Ovary (tissue), 7 donors: ENCODE measurements at regions not wholly inside any gene's neighbourhood (a gene's known extent, or its start where the extent isn't known, plus 50 kb on each side); places are given as distances from the start of the nearest gene placed in this dataset.

Source experiments
- DNase-seq, 5 donors: peaks; one replicate each; pipeline ENCODE4 v3.0.0-alpha.2; 2019 to 2020
- H3K27ac ChIP-seq, 2 donors: fragments of 200-600 bp; one replicate each; pipeline versions ENCODE4 v1.5.1 to v1.8.0; 2019 to 2022
- H3K27me3 ChIP-seq: fragments of 200-600 bp; one replicate; pipeline ENCODE4 v1.8.0; 2022
- H3K36me3 ChIP-seq: fragments of 200-600 bp; sonication (generic); one replicate; pipeline ENCODE4 v1.5.1; 2019
- H3K4me1 ChIP-seq: one replicate; pipeline ENCODE4 v1.8.1; 2013; ENCODE audit warnings: mild to moderate bottlenecking, moderate library complexity; ENCODE audit not compliant: insufficient read depth
- H3K4me3 ChIP-seq: fragments of 200-600 bp; sonication (generic); one replicate; pipeline ENCODE4 v1.5.1; 2017
- H3K9me3 ChIP-seq, 2 donors: fragments of 200-600 bp in 1 of 2; sonication (generic) in 1 of 2; one replicate each; pipeline versions ENCODE4 v1.5.1 to v1.8.1; 2013 to 2019; ENCODE audit warnings: mild to moderate bottlenecking in 1 of 2, moderate library complexity in 1 of 2
- EP300 ChIP-seq: sonication (generic); formaldehyde crosslinking; IDR thresholded peaks from one replicate; pipeline ENCODE4 v1.6.1; 2017; ENCODE audit warnings: antibody characterized with exemption
- POLR2A ChIP-seq: fragments of 450-650 bp; IDR thresholded peaks from one replicate; pipeline ENCODE4 v1.6.1; 2017; ENCODE audit warnings: antibody characterized with exemption, mild to moderate bottlenecking, moderate library complexity
- WGBS, 3 donors: extraction: QIAGEN DNeasy Blood & Tissue Kit in 1 of 3; methylation state at CpG; one replicate each; pipeline versions ENCODE4 v1.1.5 to v1.1.7; 2013 to 2017; 5-methylcytosine and 5-hydroxymethylcytosine counted together
- intact Hi-C, 4 donors: fragments of 100-400 bp; cut with DNase I; formaldehyde crosslinking; loops; one replicate each; pipeline versions ENCODE4 v1.11.0 to v1.15.1; 2022 to 2023
- TF ChIP-seq, protein P1 (sequence below), 3 donors: fragments of 450-650 bp in 2 of 3; fragments of 200-600 bp in 1 of 3; IDR thresholded peaks; one replicate each; pipeline versions ENCODE4 v1.5.1 to v1.8.0; 2016 to 2022; ENCODE audit warnings: antibody characterized with exemption in 3 of 3, mild to moderate bottlenecking in 1 of 3
- donor health status: DM: no; HTN: no; CAD: no; lungs with moderate emphysema.
- donor health status: DM: no; HTN: no; CAD: no.
- donor health status: Bipolar disorder and iron deficiency.
- donor health status: DM: no; HTN: no; CAD: no.
- donor health status: DM: yes; HTN: yes; CAD: no.

DNA sequence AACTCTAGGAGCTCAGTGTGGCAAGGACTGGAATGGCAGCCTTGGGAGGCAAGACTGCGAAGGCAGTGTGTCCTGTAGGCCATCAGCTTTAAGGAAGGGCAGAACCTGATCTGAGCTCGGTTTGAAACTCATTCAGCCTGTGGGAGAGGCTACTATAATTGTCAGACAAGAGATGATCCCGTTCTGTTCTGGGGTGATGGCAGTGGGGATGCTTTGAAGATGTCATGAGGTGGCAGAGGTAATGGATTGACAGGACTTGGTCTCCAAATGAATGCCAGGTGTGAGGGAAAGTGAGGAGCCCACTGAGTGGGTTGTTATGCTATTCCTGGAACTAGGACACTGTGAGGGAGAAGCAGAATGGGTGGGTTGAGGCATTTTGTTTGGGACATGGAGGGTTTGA lies 144.9 kb downstream of the PJA1 start:
- TF ChIP-seq, protein P1, sequence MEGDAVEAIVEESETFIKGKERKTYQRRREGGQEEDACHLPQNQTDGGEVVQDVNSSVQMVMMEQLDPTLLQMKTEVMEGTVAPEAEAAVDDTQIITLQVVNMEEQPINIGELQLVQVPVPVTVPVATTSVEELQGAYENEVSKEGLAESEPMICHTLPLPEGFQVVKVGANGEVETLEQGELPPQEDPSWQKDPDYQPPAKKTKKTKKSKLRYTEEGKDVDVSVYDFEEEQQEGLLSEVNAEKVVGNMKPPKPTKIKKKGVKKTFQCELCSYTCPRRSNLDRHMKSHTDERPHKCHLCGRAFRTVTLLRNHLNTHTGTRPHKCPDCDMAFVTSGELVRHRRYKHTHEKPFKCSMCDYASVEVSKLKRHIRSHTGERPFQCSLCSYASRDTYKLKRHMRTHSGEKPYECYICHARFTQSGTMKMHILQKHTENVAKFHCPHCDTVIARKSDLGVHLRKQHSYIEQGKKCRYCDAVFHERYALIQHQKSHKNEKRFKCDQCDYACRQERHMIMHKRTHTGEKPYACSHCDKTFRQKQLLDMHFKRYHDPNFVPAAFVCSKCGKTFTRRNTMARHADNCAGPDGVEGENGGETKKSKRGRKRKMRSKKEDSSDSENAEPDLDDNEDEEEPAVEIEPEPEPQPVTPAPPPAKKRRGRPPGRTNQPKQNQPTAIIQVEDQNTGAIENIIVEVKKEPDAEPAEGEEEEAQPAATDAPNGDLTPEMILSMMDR (IDR thresholded peaks at IDR 0.05): no peak
- TF ChIP-seq POLR2A (no peak), EP300 (no peak)
- Histone ChIP-seq H3K27ac (no peak overlapping the region), H3K4me1 (peaks cover 10% of the 10 kb centered on the region), H3K4me3 (no peak overlapping the region), H3K27me3 (no peaks in the 10 kb centered on the region), H3K9me3 (no peaks in the 10 kb centered on the region), H3K36me3 (no peaks in the 10 kb centered on the region)
- intact Hi-C loops: no loop called here
- 61 to 62% (median 62%) methylated on average over 3 of the region's 3 CpGs for WGBS, 3 donors
- no peak for DNase-seq

- no peaks in the 10 kb centered on the region for H3K27me3 ChIP-seq
- no peaks in the 10 kb centered on the region for H3K36me3 ChIP-seq
- no peak overlapping the region for H3K4me3 ChIP-seq
- H3K4me1 ChIP-seq: peaks cover 10% of the 10 kb centered on the region
- intact Hi-C loops: no loop called here
- H3K9me3 ChIP-seq: no peaks in the 10 kb centered on the region
- no peak for DNase-seq
- no peak overlapping the region for H3K27ac ChIP-seq
- TF ChIP-seq, protein P1 (IDR thresholded peaks at IDR 0.05): no peak
- no peak for TF ChIP-seq POLR2A
- no peak for TF ChIP-seq EP300
- WGBS, 3 donors: 57 to 69% (median 67%) methylated on average over 2 of the region's 2 CpGs
These were observed 146.0 kb downstream of the PJA1 start for GRCh38 chrX:69019073-69019890.

- no peaks in the 10 kb centered on the region for H3K27me3 ChIP-seq
- no peaks in the 10 kb centered on the region for H3K9me3 ChIP-seq
- no peak for TF ChIP-seq POLR2A
- H3K36me3 ChIP-seq: no peaks in the 10 kb centered on the region
- no peak for DNase-seq
- H3K27ac ChIP-seq: no peak overlapping the region
- H3K4me3 ChIP-seq: no peak overlapping the region
- WGBS, 3 donors: 36 to 52% (median 41%) methylated on average over 8 of the region's 8 CpGs
- peaks cover 10% of the 10 kb centered on the region for H3K4me1 ChIP-seq
- intact Hi-C loops: no loop called here
These were observed 146.7 kb downstream of the PJA1 start for GRCh38 chrX:69018416-69019072.

GRCh38 chrX:69016293-69016941 lies 148.8 kb downstream of the PJA1 start:
- TF ChIP-seq, protein P1 (IDR thresholded peaks at IDR 0.05): no peak
- TF ChIP-seq EP300 (no peak), POLR2A (no peak)
- Histone ChIP-seq H3K36me3 (no peaks in the 10 kb centered on the region), H3K4me3 (no peak overlapping the region), H3K27ac (no peak overlapping the region), H3K4me1 (peaks cover 10% of the 10 kb centered on the region), H3K9me3 (no peaks in the 10 kb centered on the region), H3K27me3 (no peaks in the 10 kb centered on the region)
- intact Hi-C loops: no loop called here
- DNase-seq: no peak
- 41 to 51% (median 46%) methylated on average over 11 of the region's 11 CpGs for WGBS, 3 donors
